ENCODE measurements at regions not wholly inside any gene's neighbourhood (a gene's known extent, or its start where the extent isn't known, plus 50 kb on each side); places are given as distances from the start of the nearest gene placed in this dataset.

- TF ChIP-seq, protein P1, sequence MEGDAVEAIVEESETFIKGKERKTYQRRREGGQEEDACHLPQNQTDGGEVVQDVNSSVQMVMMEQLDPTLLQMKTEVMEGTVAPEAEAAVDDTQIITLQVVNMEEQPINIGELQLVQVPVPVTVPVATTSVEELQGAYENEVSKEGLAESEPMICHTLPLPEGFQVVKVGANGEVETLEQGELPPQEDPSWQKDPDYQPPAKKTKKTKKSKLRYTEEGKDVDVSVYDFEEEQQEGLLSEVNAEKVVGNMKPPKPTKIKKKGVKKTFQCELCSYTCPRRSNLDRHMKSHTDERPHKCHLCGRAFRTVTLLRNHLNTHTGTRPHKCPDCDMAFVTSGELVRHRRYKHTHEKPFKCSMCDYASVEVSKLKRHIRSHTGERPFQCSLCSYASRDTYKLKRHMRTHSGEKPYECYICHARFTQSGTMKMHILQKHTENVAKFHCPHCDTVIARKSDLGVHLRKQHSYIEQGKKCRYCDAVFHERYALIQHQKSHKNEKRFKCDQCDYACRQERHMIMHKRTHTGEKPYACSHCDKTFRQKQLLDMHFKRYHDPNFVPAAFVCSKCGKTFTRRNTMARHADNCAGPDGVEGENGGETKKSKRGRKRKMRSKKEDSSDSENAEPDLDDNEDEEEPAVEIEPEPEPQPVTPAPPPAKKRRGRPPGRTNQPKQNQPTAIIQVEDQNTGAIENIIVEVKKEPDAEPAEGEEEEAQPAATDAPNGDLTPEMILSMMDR (IDR thresholded peaks at IDR 0.05; ENCODE audit: poor library complexity): no peak
- TF ChIP-seq EZH2 (IDR thresholded peaks at IDR 0.05; ENCODE audit: borderline replicate concordance): no peak
- TF ChIP-seq EZH2phosphoT487 (IDR thresholded peaks at IDR 0.05; ENCODE audit: low read depth, severe bottlenecking, unreplicated experiment): no peak
Measured at GRCh38 chr3:153073636-153074035, 88.4 kb upstream of the RAP2B start.
